Activated CD8-positive, alpha-beta T cell treated with anti-CD3 and anti-CD28 coated beads, Interleukin-2, amount 10 ng/mL, durations not matched to agents 7 days and 5 days (primary cell): ENCODE measurements at regions not wholly inside any gene's neighbourhood (a gene's known extent, or its start where the extent isn't known, plus 50 kb on each side); places are given as distances from the start of the nearest gene placed in this dataset.

Source experiments
- ATAC-seq: fragments of 150-1000 bp; cut with Tn5 transposase; one replicate; pipeline ENCODE4 v1.10.0; 2021; ENCODE audit warnings: moderate library complexity
- CTCF ChIA-PET: fragments of 350-600 bp; sonication (Branson Sonifier 250); formaldehyde crosslinking; loops from one replicate; lab custom pipeline; 2021; ENCODE audit warnings: antibody characterized with exemption; lab: Charles Lee
- POLR2A ChIA-PET: fragments of 350-600 bp; sonication (Branson Sonifier 250); formaldehyde crosslinking; loops from one replicate; lab custom pipeline; 2021; ENCODE audit warnings: antibody characterized with exemption; lab: Charles Lee
- DNase-seq: peaks from one replicate; pipeline ENCODE4 v3.0.0-alpha.2; 2020
- H3K27ac Mint-ChIP-seq: one replicate; pipeline ENCODE4 v1.8.0; 2021; ENCODE audit warnings: mild to moderate bottlenecking, mixed read lengths
- H3K27me3 Mint-ChIP-seq: one replicate; pipeline ENCODE4 v1.8.0; 2021; ENCODE audit warnings: low read depth, mixed read lengths
- H3K36me3 Mint-ChIP-seq: one replicate; pipeline ENCODE4 v1.8.0; 2021; ENCODE audit warnings: low read depth, mixed read lengths
- H3K4me1 Mint-ChIP-seq: one replicate; pipeline ENCODE4 v1.8.0; 2021; ENCODE audit warnings: low read depth, mixed read lengths
- H3K4me3 Mint-ChIP-seq: one replicate; pipeline ENCODE4 v1.8.0; 2021; ENCODE audit warnings: mild to moderate bottlenecking, mixed read lengths
- H3K9me3 Mint-ChIP-seq: one replicate; pipeline ENCODE4 v1.8.0; 2022; ENCODE audit warnings: mixed read lengths; ENCODE audit not compliant: insufficient read depth

GRCh38 chr13:44013758-44014291, 134.1 kb downstream of the LACC1 start:
- ATAC-seq (no peak), DNase-seq (no peak)
- peaks cover 9% of the 10 kb centered on the region for H3K4me1 Mint-ChIP-seq
- H3K36me3 Mint-ChIP-seq, result no peaks in the 10 kb centered on the region
- CTCF ChIA-PET, result no interaction called here
- no peaks in the 10 kb centered on the region for H3K27me3 Mint-ChIP-seq
- no peak overlapping the region for H3K4me3 Mint-ChIP-seq
- no peaks in the 10 kb centered on the region for H3K9me3 Mint-ChIP-seq
- POLR2A ChIA-PET, result no interaction called here
- no peak overlapping the region for H3K27ac Mint-ChIP-seq

- DNase-seq (no peak), ATAC-seq (no peak)
- ChIA-PET CTCF (no interaction called here), POLR2A (no interaction called here)
- Mint-ChIP-seq H3K27me3 (no peaks in the 10 kb centered on the region), H3K4me3 (no peak overlapping the region), H3K27ac (no peak overlapping the region), H3K36me3 (no peaks in the 10 kb centered on the region), H3K4me1 (peaks cover 9% of the 10 kb centered on the region), H3K9me3 (no peaks in the 10 kb centered on the region)
Observed at GRCh38 chr13:44014501-44014900, 134.8 kb downstream of the LACC1 start.

GRCh38 chr13:44015118-44015517, 135.4 kb downstream of the LACC1 start:
- H3K27ac Mint-ChIP-seq, result no peak overlapping the region
- H3K9me3 Mint-ChIP-seq, result no peaks in the 10 kb centered on the region
- no peaks in the 10 kb centered on the region for H3K27me3 Mint-ChIP-seq
- ChIA-PET POLR2A (no interaction called here), CTCF (no interaction called here)
- no peak overlapping the region for H3K4me3 Mint-ChIP-seq
- H3K36me3 Mint-ChIP-seq, result no peaks in the 10 kb centered on the region
- no peak for DNase-seq
- no peak for ATAC-seq
- peaks cover 9% of the 10 kb centered on the region for H3K4me1 Mint-ChIP-seq

- ChIA-PET POLR2A (no interaction called here), CTCF (no interaction called here)
- H3K27ac Mint-ChIP-seq, result no peak overlapping the region
- no peaks in the 10 kb centered on the region for H3K27me3 Mint-ChIP-seq
- ATAC-seq (no peak), DNase-seq (no peak)
- peaks cover 9% of the 10 kb centered on the region for H3K4me1 Mint-ChIP-seq
- H3K4me3 Mint-ChIP-seq, result no peak overlapping the region
- no peaks in the 10 kb centered on the region for H3K9me3 Mint-ChIP-seq
- H3K36me3 Mint-ChIP-seq, result no peaks in the 10 kb centered on the region
Observed at GRCh38 chr13:44015811-44016210, 136.1 kb downstream of the LACC1 start.

GRCh38 chr13:44017756-44018309, 138.1 kb downstream of the LACC1 start:
- H3K27ac Mint-ChIP-seq, result no peak overlapping the region
- peaks cover 9% of the 10 kb centered on the region for H3K4me1 Mint-ChIP-seq
- DNase-seq (no peak), ATAC-seq (no peak)
- H3K4me3 Mint-ChIP-seq, result no peak overlapping the region
- H3K9me3 Mint-ChIP-seq, result no peaks in the 10 kb centered on the region
- H3K27me3 Mint-ChIP-seq, result peaks cover 7% of the 10 kb centered on the region
- POLR2A ChIA-PET, result no interaction called here
- H3K36me3 Mint-ChIP-seq, result no peaks in the 10 kb centered on the region
- CTCF ChIA-PET, result interaction anchor here (1.3 kb wide), 1 partner anchor 110 kb away, joined by 3 read pairs; no protein-coding TSS in a partner anchor

- ChIA-PET CTCF (no interaction called here), POLR2A (no interaction called here)
- DNase-seq, result no peak
- peaks cover 12% of the 10 kb centered on the region for H3K27me3 Mint-ChIP-seq
- no peaks in the 10 kb centered on the region for H3K9me3 Mint-ChIP-seq
- H3K4me3 Mint-ChIP-seq, result no peak overlapping the region
- no peaks in the 10 kb centered on the region for H3K36me3 Mint-ChIP-seq
- peaks cover 9% of the 10 kb centered on the region for H3K4me1 Mint-ChIP-seq
- H3K27ac Mint-ChIP-seq, result no peak overlapping the region
- no peak for ATAC-seq
Observed at GRCh38 chr13:44019651-44020050, 139.9 kb downstream of the LACC1 start.

- no peak for DNase-seq
- POLR2A ChIA-PET, result no interaction called here
- ATAC-seq, result no peak
- H3K27me3 Mint-ChIP-seq, result peaks cover 15% of the 10 kb centered on the region
- no peaks in the 10 kb centered on the region for H3K9me3 Mint-ChIP-seq
- H3K4me3 Mint-ChIP-seq, result no peak overlapping the region
- CTCF ChIA-PET, result no interaction called here
- H3K36me3 Mint-ChIP-seq, result no peaks in the 10 kb centered on the region
- H3K4me1 Mint-ChIP-seq, result peaks cover 9% of the 10 kb centered on the region
- no peak overlapping the region for H3K27ac Mint-ChIP-seq
Observed at GRCh38 chr13:44021422-44021821, 141.7 kb downstream of the LACC1 start.

- H3K27me3 Mint-ChIP-seq, result peaks cover 16% of the 10 kb centered on the region
- no peaks in the 10 kb centered on the region for H3K36me3 Mint-ChIP-seq
- no peak for ATAC-seq
- ChIA-PET CTCF (no interaction called here), POLR2A (no interaction called here)
- peaks cover 9% of the 10 kb centered on the region for H3K4me1 Mint-ChIP-seq
- H3K27ac Mint-ChIP-seq, result no peak overlapping the region
- no peak for DNase-seq
- no peaks in the 10 kb centered on the region for H3K9me3 Mint-ChIP-seq
- H3K4me3 Mint-ChIP-seq, result no peak overlapping the region
Observed at GRCh38 chr13:44022196-44022595, 142.5 kb downstream of the LACC1 start.

GRCh38 chr13:44024167-44024845, 144.6 kb downstream of the LACC1 start:
- H3K9me3 Mint-ChIP-seq, result no peaks in the 10 kb centered on the region
- ChIA-PET CTCF (no interaction called here), POLR2A (no interaction called here)
- H3K27ac Mint-ChIP-seq, result no peak overlapping the region
- H3K4me3 Mint-ChIP-seq, result no peak overlapping the region
- no peak for ATAC-seq
- no peaks in the 10 kb centered on the region for H3K36me3 Mint-ChIP-seq
- no peak for DNase-seq
- no peaks in the 10 kb centered on the region for H3K4me1 Mint-ChIP-seq
- H3K27me3 Mint-ChIP-seq, result peaks cover 16% of the 10 kb centered on the region

GRCh38 chr13:44024846-44025195, 145.1 kb downstream of the LACC1 start:
- POLR2A ChIA-PET, result no interaction called here
- no peaks in the 10 kb centered on the region for H3K4me1 Mint-ChIP-seq
- no peak overlapping the region for H3K27ac Mint-ChIP-seq
- ATAC-seq (no peak), DNase-seq (no peak)
- H3K27me3 Mint-ChIP-seq, result peaks cover 16% of the 10 kb centered on the region
- no peak overlapping the region for H3K4me3 Mint-ChIP-seq
- CTCF ChIA-PET, result no interaction called here
- H3K9me3 Mint-ChIP-seq, result no peaks in the 10 kb centered on the region
- H3K36me3 Mint-ChIP-seq, result no peaks in the 10 kb centered on the region

GRCh38 chr13:44026194-44026593, 146.5 kb downstream of the LACC1 start:
- H3K9me3 Mint-ChIP-seq, result no peaks in the 10 kb centered on the region
- no peaks in the 10 kb centered on the region for H3K4me1 Mint-ChIP-seq
- peaks cover 16% of the 10 kb centered on the region for H3K27me3 Mint-ChIP-seq
- CTCF ChIA-PET, result no interaction called here
- DNase-seq (no peak), ATAC-seq (no peak)
- H3K4me3 Mint-ChIP-seq, result no peak overlapping the region
- no peak overlapping the region for H3K27ac Mint-ChIP-seq
- POLR2A ChIA-PET, result no interaction called here
- H3K36me3 Mint-ChIP-seq, result no peaks in the 10 kb centered on the region

GRCh38 chr13:44028734-44029133, 149.0 kb downstream of the LACC1 start:
- no peak for ATAC-seq
- H3K36me3 Mint-ChIP-seq, result no peaks in the 10 kb centered on the region
- no peak overlapping the region for H3K27ac Mint-ChIP-seq
- H3K9me3 Mint-ChIP-seq, result no peaks in the 10 kb centered on the region
- no peak overlapping the region for H3K4me3 Mint-ChIP-seq
- ChIA-PET CTCF (no interaction called here), POLR2A (no interaction called here)
- DNase-seq, result no peak
- peaks cover 4% of the 10 kb centered on the region for H3K27me3 Mint-ChIP-seq
- no peaks in the 10 kb centered on the region for H3K4me1 Mint-ChIP-seq
